Femur (tissue), 1 donor: ENCODE measurements at regions not wholly inside any gene's neighbourhood (a gene's known extent, or its start where the extent isn't known, plus 50 kb on each side); places are given as distances from the start of the nearest gene placed in this dataset.

ENCODE experiments used
- DNase-seq: peaks from one replicate; pipeline ENCODE4 v3.0.0-alpha.2; 2017

GRCh38 chr17:71376933-71377332 lies 743.9 kb upstream of the SOX9 start:
- DNase-seq, result no peak

DNA sequence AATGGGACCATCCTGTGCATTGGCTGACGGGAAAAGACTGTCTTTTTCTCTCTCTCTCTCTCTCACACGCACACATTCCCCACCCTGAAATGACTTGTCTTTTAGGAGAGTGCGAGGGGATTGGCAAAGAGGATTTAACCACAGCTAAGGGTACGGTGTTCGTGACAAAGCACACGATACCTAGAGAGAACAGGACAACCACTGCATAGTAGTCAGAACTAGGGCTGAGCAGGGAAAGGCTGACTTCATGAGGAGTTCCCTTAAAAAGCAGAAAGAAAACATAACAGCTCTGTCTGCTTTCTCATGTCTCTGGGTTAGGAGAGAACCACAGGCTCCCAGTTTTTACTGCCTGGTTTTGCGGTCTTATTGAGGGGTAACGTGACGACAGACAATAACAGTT lies 742.8 kb upstream of the SOX9 start:
- DNase-seq, result peak; percentile 23

GRCh38 chr17:71378741-71379140 lies 742.1 kb upstream of the SOX9 start:
- no peak for DNase-seq

DNA sequence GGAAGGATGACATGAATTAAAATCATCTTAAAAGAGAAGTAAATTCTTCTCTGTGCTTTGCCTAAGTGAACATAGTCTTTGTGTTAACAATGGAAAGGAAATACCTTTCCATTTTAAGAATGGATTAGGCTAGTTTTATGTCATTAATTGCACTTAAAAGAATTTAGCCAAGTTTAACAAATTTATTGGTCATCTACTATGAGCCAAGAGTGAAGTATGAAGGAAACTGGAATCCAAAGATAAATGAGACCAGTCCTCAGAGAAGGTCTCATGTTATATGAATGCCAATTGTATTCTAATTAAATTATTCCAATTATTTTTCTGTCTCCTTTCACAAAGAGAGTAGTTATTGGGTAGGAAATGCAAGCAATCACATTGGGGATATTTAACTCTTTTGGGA lies 741.3 kb upstream of the SOX9 start:
- no peak for DNase-seq

GRCh38 chr17:71380535-71380934 lies 740.3 kb upstream of the SOX9 start:
- no peak for DNase-seq

DNA sequence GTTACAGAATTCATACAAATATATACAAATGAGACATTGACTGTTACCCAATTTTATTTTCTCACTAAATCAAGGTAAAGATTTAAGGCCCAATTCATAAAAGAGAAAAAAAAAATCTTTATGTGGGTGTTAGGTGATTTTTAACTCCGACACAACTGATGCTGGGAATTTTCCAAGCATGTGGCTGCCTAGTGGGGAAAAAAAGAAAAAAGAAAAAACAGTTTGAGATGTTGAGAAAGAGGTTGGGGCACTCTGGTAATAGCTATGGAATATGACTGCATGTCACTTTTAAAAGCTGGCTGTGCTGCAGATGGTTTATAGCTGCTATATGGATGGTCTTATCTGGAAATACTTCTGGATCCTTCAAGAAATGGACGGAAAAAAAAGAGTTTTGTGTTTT lies 739.9 kb upstream of the SOX9 start:
- DNase-seq, result no peak

DNA sequence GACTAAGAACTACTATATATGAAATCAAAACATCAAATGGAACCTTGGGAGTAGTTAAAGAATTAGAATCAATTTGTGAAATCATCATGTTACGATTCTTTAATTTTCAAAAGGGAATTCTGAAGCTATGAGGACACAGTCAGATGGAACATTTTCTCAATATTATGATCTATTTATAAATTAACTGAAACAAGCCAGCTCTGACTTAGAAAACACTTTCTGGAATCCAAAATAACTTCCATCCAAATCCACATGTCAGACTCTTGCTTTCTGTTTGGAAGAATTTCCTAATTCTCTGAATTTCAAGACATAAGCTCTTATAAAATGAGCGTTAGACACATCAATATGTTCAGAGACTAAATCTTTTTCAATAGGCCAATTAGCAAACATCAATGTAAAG lies 737.7 kb upstream of the SOX9 start:
- no peak for DNase-seq

DNA sequence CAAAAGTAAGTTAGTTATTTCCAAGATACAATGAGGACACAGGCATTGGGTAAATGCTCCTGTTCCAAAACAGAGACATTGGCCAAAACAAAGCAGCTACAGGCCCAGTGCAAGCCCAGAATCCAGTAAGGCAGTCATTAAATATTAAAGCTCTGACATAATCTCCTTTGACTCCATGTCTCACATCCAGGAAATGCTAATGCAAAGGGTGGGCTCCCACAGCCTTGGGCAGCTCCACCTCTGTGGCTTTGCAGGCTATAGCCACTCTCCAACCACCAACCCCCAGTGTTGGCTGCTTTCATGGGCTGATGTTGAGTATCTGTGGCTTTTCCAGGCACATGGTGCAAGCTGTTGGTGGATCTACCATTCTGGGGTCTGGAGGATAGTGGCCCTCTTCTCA lies 733.4 kb upstream of the SOX9 start:
- no peak for DNase-seq

DNA sequence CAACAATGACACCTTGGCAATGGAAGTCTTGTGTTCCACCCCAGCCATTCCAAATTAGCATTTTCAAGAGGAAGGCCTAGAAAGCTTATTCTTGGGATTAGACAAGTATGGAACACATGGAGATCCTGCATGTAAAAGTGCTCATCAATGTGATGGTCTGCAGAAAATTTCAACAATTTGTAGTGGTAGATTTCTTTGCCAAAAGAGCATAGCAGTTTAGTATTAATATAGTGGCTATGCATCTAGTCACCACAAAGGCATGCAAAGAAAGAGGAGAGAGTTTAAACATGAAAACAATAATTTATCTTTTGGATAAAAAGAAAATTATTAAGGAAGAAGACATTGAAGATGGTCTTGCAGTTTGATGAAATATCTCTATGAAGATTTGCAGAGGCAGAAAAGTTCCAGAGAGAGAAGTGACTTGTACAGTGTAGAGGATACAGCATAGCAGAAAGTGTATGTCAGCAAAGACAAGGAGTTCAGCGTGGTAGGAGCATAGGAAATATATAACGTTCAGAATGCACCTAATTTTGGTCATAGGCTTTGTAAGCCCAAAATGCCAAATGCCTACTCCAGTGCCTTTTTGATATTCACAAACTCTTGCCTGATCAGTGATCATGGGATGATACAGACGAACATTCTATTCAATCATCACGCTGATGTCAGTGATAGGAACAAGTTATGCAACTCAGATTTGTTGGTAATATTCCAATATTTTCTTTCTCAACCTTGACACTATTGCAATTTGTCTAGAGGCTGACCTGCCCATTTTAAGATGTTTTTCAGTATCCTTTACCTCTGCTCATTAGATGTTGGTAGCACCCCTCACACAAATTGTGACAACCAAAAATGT lies 727.9 kb upstream of the SOX9 start:
- no peak for DNase-seq

DNA sequence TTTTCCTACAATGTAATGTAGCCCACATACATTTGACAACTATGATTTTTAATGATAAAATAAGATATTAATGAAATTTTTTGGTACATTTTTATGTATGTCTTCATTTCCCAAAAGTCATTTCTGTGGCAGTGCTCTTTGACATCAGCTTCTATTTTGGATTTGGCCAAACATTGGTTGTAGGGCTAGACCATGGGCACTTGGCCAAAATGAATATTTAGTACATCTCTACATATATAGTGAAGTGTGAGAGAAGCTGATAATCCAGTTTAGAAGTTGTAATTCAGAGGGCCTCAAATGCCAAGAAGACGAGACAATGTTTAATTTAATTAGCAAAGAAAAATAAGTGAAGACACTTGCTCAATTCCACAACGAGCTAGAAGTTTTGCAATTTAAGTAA lies 724.9 kb upstream of the SOX9 start:
- DNase-seq, result no peak

- DNase-seq, result no peak
These were observed 724.1 kb upstream of the SOX9 start for GRCh38 chr17:71396711-71397110.

- DNase-seq, result no peak
These were observed 722.8 kb upstream of the SOX9 start for GRCh38 chr17:71398025-71398424.

DNA sequence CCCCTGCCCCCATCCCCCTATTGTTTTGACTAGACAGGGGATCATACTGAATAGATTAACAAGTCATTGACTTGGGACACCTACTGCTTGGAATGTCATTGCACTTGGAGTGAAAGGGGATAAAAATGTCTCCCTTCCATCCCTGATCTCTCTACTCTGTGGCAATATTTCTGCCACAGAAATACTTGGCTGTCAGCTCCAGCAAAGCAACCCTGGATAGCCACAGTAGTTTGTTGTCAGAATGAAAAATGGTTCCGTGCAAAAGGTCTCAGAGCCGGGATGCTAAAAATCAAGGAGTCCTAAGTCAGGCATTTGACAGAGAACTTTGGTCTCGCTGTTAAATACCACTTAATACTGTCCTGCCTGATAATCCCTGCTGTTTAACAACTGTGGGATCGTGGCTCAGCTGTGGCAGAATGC lies 722.0 kb upstream of the SOX9 start:
- no peak for DNase-seq

- no peak for DNase-seq
These were observed 721.6 kb upstream of the SOX9 start for GRCh38 chr17:71399221-71399620.

- DNase-seq, result no peak
These were observed 721.2 kb upstream of the SOX9 start for GRCh38 chr17:71399649-71400048.

- no peak for DNase-seq
These were observed 718.8 kb upstream of the SOX9 start for GRCh38 chr17:71402007-71402406.

DNA sequence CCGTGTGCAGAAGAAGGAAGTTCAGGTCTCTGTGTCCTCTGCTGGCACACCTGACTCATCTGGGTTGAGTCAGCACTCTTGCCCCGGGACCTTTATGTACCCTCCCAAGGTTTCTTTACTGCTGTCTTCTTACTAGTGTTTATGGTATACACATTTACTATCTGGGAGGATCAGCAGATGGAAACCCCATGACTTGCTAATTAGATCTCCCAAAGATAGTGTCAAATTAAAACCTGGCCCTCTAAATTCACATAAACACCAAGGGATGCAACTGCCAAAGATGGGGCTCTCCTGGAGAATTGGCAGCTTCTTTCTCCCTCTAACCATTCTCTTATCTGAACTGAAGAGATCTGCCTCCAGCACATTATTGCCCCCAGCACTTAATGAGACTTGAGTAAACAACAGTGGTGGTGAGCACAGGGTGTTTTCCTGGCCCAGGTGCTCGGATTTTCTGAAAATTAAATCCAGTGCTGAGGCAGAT lies 718.1 kb upstream of the SOX9 start:
- DNase-seq, result no peak

GRCh38 chr17:71405101-71405500 lies 715.7 kb upstream of the SOX9 start:
- DNase-seq, result no peak

DNA sequence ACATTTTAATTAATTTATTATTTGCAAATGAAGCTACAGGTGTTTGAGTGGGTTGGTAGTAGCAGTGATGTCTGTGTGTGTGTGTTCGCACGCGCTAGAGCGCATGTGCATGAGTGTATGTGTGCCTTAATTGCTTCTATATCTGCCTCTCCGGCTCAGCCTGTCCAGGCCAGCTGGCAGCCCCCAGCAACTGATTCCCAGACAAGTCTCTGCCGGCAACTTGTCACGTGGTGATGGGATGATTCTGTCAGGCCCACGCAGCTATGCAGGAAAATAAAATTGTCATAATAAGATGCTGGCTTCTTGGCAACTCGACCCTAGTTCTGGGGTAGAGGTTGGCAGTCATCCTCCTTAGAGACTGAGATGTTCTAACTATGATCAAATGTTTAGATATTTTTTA lies 712.8 kb upstream of the SOX9 start:
- no peak for DNase-seq

GRCh38 chr17:71409137-71409536 lies 711.7 kb upstream of the SOX9 start:
- no peak for DNase-seq

GRCh38 chr17:71409712-71410111 lies 711.1 kb upstream of the SOX9 start:
- DNase-seq, result no peak

GRCh38 chr17:71412803-71413202 lies 708.0 kb upstream of the SOX9 start:
- DNase-seq, result no peak

GRCh38 chr17:71413935-71414334 lies 706.9 kb upstream of the SOX9 start:
- no peak for DNase-seq

DNA sequence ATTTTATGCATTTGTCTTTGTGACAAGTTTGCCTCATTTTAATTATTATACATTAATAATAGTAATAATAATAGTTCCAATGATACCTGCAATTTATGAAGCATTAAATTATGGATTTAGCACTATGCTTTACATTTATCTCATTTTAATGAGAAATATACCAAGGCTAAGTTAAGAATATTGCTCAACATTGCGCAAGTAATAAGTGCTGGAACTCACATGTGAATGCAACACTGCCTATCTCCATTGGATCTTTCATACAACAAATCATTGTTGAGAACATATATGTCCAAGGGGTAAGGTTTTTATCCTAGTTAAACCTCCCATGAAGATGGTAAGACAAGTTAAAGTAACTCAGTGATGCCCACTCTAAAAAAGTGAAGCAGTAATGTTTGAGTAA lies 703.7 kb upstream of the SOX9 start:
- no peak for DNase-seq

GRCh38 chr17:71422968-71423367 lies 697.9 kb upstream of the SOX9 start:
- no peak for DNase-seq
